GM10266 (cell line): ENCODE measurements at regions not wholly inside any gene's neighbourhood (a gene's known extent, or its start where the extent isn't known, plus 50 kb on each side); places are given as distances from the start of the nearest gene placed in this dataset.

Source experiments
- DNase-seq: peaks from one replicate; pipeline ENCODE4 v3.0.0; 2012; ENCODE audit errors: extremely low spot score
- TF ChIP-seq, protein P1 (sequence below): IDR thresholded peaks from 2 replicates; pipeline ENCODE4 v1.5.1; 2012; ENCODE audit warnings: mild to moderate bottlenecking, low read depth; ENCODE audit not compliant: control insufficient read depth, insufficient read depth; ENCODE audit errors: missing control alignments

DNA sequence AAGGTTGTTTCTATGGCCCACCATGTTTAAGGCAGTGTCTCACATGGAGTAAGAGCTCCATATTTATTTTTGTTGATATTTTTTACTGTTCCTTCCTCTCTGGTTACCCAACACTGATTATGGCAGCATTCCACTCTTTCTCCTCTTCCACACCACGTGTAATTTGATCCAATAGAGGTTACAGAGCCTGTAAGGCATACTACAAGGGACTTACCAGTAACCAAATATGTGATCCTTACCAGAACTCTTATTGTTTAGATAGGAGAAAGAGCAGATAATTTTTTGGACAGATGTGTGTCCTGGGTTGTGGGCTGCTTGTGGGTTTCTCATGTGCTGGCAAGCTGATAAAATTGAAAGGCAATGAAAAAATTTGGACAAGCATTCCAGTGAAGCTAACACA is 261.3 kb downstream of the TMEM167A start:
- TF ChIP-seq, protein P1, sequence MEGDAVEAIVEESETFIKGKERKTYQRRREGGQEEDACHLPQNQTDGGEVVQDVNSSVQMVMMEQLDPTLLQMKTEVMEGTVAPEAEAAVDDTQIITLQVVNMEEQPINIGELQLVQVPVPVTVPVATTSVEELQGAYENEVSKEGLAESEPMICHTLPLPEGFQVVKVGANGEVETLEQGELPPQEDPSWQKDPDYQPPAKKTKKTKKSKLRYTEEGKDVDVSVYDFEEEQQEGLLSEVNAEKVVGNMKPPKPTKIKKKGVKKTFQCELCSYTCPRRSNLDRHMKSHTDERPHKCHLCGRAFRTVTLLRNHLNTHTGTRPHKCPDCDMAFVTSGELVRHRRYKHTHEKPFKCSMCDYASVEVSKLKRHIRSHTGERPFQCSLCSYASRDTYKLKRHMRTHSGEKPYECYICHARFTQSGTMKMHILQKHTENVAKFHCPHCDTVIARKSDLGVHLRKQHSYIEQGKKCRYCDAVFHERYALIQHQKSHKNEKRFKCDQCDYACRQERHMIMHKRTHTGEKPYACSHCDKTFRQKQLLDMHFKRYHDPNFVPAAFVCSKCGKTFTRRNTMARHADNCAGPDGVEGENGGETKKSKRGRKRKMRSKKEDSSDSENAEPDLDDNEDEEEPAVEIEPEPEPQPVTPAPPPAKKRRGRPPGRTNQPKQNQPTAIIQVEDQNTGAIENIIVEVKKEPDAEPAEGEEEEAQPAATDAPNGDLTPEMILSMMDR: no peak
- no peak for DNase-seq

DNA sequence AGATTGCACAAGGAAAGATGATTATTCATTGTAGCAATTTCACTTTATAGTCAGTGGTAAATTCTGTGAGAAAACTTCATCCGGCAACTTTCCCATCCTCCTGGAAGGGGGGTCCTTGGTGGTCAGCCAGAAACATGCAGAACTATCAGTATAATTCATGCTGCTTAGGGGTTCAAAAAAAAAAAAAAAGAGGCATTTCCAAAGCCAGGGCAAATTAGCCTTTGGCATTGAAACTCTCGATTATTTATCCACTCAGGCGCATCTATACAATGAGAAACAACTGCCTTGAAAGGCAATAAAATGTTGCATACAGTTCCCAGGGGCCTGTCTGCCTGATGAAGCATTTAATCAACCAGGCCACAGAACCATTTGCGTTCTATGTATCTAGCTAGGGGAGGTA is 263.3 kb downstream of the TMEM167A start:
- TF ChIP-seq, protein P1: no peak
- DNase-seq: no peak

DNA sequence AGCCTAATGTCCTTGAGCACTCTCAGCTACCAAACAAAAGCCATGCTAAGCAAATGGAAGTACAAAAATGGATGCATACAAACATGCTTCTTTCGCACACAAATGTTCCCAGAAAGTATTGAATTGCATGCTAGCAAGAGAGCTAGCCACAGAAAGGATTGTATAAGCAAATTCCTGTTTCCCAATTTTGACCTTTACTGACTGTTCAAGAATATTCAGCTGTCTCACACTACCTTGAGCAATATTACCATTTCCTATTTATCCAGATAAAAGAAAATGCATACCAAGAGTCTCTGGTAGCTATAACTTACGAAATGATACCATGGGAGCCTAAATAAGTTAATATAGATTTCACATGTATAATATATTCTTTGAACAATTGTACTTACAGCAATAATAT is 264.6 kb downstream of the TMEM167A start:
- TF ChIP-seq, protein P1: no peak
- no peak for DNase-seq

DNA sequence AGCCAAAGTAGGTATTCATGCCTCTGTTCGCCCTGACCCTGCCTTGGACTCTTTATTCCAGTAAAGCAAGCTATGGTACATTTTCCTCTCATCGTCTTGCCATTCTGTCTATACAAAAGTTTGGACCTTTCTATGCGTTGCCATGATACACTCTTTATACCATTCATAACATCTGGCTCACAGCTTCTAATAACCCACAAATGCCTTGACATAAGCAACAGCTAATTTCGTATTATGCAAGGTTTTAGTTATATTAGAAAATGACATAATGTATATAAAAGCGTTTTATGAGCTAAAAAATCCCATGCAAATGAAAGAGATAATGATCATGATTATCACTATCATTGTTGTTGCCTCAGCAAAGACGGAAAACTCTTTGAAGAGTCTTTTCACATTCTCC is 265.7 kb downstream of the TMEM167A start:
- TF ChIP-seq, protein P1: no peak
- DNase-seq: no peak

DNA sequence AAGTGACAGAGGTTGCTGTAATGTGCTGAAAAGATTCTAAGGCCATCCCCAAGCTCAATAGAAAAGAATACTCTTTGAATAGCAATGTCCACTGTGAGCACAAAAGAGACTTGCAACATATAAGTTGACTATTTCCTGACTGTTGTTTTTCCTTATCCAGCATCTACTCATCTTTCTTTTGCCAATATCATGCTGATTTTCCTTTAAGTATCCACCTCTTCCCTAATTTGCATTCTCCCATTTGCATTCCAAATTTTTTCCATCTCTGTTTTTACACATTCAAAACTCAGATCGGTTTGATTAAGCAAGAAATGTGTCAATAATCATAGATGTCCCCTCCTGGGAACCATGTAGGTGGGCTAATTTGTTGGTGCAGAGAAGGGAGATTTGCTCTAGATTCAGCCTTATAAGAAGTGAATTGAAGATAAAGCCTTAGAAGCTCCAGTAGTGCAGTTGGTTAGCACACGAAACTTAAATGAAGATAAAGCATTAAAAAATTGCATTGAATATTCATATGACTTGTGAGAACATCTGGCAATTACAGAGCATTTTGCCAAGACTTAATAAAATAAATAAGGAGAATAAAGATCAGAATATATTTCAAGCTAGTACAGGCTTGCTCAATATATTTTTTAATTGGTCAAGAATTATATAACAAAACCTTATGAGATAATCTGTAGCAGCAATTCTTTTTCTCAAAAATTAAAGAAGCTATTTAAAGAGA is 267.6 kb downstream of the TMEM167A start:
- TF ChIP-seq, protein P1: no peak
- DNase-seq: no peak

DNA sequence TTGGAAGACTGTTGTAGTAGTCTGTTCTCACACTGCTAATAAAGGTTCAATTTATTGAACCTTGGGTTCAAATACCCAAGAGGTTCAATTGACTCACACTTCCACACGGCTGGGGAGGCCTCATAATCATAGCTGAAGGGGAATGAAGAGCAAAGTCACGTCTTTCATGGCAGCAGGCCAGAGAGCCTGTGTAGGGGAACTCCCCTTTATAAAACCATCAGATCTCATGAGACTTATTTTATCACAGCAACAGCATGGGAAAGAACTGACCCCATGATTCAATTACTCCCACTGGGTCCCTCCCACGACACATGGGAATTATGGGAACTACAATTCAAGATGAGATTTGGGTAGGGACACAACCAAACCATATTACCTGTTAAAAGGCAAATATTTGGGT is 268.2 kb downstream of the TMEM167A start:
- no peak for DNase-seq
- TF ChIP-seq, protein P1: no peak

DNA sequence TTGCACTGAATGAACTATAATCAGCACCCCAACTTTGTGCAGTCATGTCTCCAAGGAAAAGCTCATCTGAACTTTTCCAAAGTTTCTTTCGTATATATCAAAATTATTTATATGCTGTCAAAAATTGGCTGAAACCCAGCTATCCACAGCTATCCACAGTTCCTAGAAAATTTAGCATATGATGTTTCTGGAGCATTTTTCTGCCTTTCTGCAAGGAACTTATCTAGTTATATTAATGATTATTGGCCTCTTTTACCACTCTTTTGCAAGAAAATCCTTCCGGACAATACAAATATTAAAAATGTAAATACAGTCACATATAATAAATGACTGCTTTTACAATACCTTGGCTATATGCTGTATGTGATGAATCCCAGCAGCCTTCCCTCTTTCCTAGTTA is 270.2 kb downstream of the TMEM167A start:
- no peak for DNase-seq
- TF ChIP-seq, protein P1: no peak
